ENCODE measurements at regions not wholly inside any gene's neighbourhood (a gene's known extent, or its start where the extent isn't known, plus 50 kb on each side); places are given as distances from the start of the nearest gene placed in this dataset.

DNA sequence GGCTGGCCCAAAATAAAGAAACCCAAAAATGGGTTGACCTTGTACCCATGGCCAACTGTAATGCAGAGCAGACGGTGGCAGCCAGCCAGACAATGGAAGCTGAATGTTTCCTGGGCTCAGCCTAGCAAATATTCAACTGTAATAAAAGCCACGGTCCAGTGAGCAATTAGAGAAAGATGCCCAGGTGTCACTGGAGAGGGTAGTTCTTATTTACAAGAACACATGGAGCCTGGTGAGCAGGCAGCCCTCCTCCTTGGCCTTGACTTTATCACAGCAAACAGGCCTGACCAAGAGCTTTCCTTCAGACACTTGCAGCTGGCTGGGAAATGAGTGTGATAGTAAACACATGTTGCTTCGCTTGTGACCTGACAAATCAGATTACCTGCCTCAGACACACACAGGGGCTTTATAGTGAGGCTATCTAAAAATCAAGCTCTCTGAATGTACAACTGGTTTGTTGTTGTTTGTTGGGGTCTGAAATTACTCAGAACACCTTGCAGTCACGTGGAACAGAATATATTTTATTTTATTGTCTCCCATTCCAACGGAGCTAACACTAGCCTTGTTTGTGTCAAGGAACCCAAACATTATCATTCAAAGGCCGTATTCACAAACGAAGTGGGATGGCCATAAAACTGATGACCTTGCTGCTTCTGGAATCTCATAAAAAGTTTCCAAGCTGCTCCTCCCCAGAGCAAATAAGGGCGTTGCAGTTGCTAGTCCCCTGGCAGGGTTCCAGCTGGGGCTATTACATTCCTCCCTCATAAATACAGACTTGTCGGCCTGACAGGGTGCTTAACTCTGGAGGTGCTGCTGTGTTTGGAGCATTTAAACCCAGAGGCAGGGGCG lies 161.1 kb downstream of the BBOX1 start:
- DNase-seq (ENCODE audit: low spot score): no peak
- no peaks in the 10 kb centered on the region for H3K27me3 Mint-ChIP-seq (ENCODE audit: low read depth)
- H3K4me3 Mint-ChIP-seq: no peak overlapping the region
- H3K4me1 Mint-ChIP-seq (ENCODE audit: low read depth): peaks cover 4% of the 10 kb centered on the region
- H3K27ac Mint-ChIP-seq: no peak overlapping the region
- H3K36me3 Mint-ChIP-seq (ENCODE audit: low read depth): no peaks in the 10 kb centered on the region
- H3K9me3 Mint-ChIP-seq: no peaks in the 10 kb centered on the region

DNA sequence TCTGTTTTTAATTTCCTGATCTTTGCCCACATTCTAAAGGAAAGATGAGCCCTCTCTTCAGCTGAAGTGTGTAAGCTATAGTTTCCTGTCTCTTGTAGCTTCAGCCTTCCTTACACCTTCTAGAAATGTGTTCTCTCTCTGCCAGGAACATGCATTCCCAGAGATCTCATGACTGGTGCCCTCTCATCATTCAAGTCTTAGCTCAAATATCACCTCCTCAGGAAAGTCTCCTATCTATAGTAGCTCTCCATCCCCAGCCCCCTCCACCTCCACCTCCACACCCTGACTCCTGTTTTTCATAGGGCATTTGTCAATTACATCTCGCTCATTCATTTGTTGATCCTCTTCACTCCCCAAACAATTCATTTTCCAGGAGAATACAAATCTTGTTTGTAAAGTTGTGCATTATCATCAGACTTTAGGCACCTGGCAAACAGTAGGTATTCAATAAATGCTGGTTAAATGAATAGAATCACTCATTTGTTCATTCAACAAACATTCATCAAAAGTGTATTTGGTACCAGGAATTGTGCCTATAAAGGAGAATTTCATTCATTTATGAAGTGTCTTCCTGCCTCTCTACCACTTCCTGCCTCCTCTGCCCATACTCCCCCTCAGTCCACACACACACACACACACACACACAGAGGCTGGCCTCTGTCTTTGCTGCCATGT lies 160.3 kb downstream of the BBOX1 start:
- DNase-seq (ENCODE audit: low spot score): no peak
- H3K4me1 Mint-ChIP-seq (ENCODE audit: low read depth): peaks cover 4% of the 10 kb centered on the region
- no peaks in the 10 kb centered on the region for H3K36me3 Mint-ChIP-seq (ENCODE audit: low read depth)
- no peak overlapping the region for H3K4me3 Mint-ChIP-seq
- no peak overlapping the region for H3K27ac Mint-ChIP-seq
- H3K27me3 Mint-ChIP-seq (ENCODE audit: low read depth): no peaks in the 10 kb centered on the region
- no peaks in the 10 kb centered on the region for H3K9me3 Mint-ChIP-seq

DNA sequence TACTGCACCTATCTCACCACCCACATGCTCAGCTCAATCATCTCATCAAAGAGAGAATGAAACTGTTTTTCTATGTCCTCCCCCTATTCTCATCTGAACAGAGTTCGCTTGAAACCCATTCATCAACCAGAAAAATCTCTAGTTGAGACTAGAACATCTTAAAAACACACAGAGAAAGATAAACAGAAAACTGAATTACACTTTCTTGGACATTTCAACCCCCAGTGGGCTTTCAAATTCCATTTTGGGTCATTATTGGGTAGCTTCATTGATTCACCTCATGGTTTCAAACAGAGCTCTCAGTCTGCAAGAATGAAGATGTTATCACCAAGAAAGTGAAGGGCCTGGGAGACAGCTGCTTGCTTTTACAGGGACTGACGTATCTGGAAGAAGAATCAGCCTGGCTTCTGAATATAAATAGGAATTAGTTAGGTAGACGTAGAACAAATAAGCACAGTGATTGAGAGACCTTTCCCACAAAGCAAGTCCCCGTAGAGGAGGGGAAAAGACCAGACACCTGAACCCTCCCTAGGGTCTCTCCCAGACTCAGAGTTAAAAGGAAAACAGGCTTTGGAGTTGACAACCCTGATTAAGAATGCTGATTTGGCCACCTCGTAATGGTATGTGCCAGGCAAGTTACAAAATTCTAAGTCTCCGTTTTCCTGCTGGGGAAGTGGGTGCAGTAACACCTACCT lies 155.7 kb downstream of the BBOX1 start:
- Mint-ChIP-seq H3K27me3 (ENCODE audit: low read depth) (no peaks in the 10 kb centered on the region), H3K4me3 (no peak overlapping the region), H3K4me1 (ENCODE audit: low read depth) (peaks cover 4% of the 10 kb centered on the region), H3K36me3 (ENCODE audit: low read depth) (no peaks in the 10 kb centered on the region), H3K9me3 (no peaks in the 10 kb centered on the region), H3K27ac (no peak overlapping the region)
- no peak for DNase-seq (ENCODE audit: low spot score)

DNA sequence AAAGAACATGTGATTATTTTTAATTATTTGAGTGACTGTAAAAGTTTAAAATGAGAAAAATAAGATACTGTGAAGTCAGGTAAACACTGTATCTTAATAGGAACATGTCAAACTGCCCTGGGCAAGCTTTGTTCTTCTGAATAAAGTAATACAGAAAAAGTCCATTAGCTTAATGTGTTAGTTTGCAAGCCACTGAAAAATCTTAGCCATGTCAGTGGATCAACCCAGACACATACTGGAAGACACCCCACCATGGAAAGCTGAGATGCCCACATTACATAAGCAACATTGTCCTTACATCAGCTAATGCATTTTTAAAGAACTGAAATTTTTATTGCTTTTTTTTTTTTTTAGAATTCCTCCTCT lies 155.2 kb downstream of the BBOX1 start:
- Mint-ChIP-seq H3K27ac (no peak overlapping the region), H3K9me3 (no peaks in the 10 kb centered on the region), H3K4me1 (ENCODE audit: low read depth) (no peaks in the 10 kb centered on the region), H3K4me3 (no peak overlapping the region), H3K36me3 (ENCODE audit: low read depth) (no peaks in the 10 kb centered on the region), H3K27me3 (ENCODE audit: low read depth) (peaks cover 2% of the 10 kb centered on the region)
- DNase-seq (ENCODE audit: low spot score): no peak

DNA sequence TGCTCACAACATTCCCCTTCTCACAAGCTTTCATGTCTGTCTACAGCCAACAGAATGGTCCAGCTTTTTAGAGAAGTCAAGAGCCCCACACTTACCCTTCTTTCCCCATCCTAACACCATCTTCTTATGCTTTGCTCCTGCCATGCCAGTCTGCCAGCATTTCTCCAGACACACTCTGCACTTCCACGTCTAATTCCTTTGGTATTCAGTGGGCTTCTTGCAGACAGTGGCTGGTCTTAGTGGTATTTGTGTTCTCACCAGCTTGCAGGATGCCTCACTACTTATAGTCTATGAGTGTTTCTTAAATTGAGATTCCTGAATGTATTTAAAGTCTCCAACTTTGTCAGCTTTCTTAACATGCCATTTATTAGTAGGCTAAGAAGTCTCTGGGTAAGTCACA lies 154.4 kb downstream of the BBOX1 start:
- DNase-seq (ENCODE audit: low spot score): no peak
- H3K27me3 Mint-ChIP-seq (ENCODE audit: low read depth): peaks cover 3% of the 10 kb centered on the region
- H3K9me3 Mint-ChIP-seq: no peaks in the 10 kb centered on the region
- H3K4me3 Mint-ChIP-seq: no peak overlapping the region
- H3K4me1 Mint-ChIP-seq (ENCODE audit: low read depth): no peaks in the 10 kb centered on the region
- no peak overlapping the region for H3K27ac Mint-ChIP-seq
- no peaks in the 10 kb centered on the region for H3K36me3 Mint-ChIP-seq (ENCODE audit: low read depth)

DNA sequence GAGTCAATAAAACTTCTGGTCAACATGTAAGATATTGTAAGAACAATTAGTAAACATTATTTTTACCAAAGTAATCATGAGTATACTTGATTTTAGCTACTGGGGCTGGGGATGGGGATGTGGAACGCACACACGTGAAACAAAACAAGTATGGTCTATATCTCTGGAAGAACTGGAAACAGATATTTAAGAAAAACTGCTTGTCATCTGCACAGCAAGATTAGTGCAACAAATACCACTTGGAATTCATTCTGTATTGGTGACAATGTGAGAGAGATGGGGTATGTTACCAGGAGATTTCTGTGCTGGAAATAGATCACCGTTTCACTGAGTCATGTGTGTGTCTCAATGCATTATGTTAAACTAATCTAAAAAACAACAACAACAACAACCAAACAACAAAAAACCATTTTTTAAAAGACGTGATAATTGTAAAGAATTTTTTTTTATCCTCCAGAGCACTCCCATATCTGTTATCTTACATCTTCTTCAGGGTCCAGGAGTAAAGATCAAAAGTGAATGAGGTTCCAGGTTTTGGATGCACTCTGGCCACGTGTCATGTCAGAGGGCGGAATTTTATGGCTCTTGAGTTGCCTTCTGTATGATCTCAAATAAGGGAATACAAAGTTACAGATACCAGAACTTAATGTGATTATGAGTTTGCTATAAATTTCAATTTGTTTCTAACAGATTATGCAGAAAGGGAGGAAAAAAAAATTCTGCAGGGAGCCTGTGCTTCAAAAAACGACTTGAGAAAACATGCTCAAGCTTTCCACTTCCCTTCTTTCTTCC lies 153.0 kb downstream of the BBOX1 start:
- Mint-ChIP-seq H3K36me3 (ENCODE audit: low read depth) (no peaks in the 10 kb centered on the region), H3K4me1 (ENCODE audit: low read depth) (no peaks in the 10 kb centered on the region), H3K27me3 (ENCODE audit: low read depth) (peaks cover 5% of the 10 kb centered on the region), H3K4me3 (no peak overlapping the region), H3K9me3 (no peaks in the 10 kb centered on the region), H3K27ac (no peak overlapping the region)
- no peak for DNase-seq (ENCODE audit: low spot score)

DNA sequence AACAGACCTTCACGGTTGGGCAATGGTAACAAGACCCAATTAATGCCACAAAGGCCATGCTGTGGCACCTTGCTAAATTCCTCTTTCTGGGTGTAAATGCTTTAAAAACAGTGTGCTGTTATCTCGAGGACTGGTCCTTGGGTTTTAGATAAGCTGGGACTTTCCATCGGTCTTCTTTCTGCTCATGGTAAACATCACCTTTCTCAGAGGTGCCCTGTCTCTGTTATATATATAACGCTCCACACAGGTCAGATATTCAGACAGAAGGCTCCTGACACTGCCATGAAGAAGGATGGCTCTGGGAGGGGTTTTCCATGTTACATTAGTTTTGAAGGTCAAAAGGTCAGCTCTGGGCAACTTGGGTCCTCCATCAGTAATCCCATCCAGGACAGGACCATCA lies 151.6 kb downstream of the BBOX1 start:
- DNase-seq (ENCODE audit: low spot score): no peak
- Mint-ChIP-seq H3K9me3 (no peaks in the 10 kb centered on the region), H3K4me1 (ENCODE audit: low read depth) (no peaks in the 10 kb centered on the region), H3K36me3 (ENCODE audit: low read depth) (no peaks in the 10 kb centered on the region), H3K27me3 (ENCODE audit: low read depth) (peaks cover 8% of the 10 kb centered on the region), H3K27ac (no peak overlapping the region), H3K4me3 (no peak overlapping the region)

DNA sequence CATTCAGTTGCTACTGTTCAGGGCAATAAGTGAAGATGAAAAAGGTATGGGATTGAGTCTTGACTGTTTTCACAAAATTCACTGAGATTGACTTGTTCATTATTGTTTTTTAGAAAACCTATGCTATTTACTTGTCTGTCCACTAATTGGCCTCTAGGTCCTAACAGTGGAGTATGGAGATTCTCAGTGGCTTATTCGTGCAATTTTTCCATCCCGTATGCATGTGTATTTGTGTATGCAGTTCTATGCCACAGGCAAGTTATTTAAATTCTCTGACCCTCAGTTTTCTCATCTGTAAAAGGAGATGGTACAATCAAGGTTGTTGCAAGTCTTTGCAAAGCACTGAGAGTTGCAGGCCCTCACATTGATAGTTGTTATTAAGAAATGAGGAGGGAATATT lies 151.0 kb downstream of the BBOX1 start:
- no peak overlapping the region for H3K4me3 Mint-ChIP-seq
- peaks cover 10% of the 10 kb centered on the region for H3K27me3 Mint-ChIP-seq (ENCODE audit: low read depth)
- no peak for DNase-seq (ENCODE audit: low spot score)
- H3K9me3 Mint-ChIP-seq: no peaks in the 10 kb centered on the region
- no peak overlapping the region for H3K27ac Mint-ChIP-seq
- no peaks in the 10 kb centered on the region for H3K4me1 Mint-ChIP-seq (ENCODE audit: low read depth)
- H3K36me3 Mint-ChIP-seq (ENCODE audit: low read depth): no peaks in the 10 kb centered on the region

DNA sequence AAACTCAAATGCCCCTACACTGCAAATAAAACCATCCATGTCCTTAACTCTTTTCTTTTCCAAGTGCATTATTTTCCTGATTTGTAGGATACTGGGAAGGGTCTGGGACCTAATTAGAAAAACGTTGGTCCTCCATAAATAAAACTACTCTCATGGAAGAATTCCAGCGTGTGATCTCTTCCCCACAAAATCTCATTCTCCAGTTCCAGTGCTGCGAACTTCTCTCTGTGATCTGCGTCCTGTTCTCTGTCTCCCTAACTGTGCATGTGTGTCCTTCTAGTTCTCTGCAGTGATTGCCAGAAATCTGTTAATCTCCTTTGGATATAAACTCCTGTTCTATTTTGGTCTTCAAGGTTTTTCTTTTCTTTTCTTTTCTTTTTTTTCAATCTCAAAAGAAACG lies 148.1 kb downstream of the BBOX1 start:
- Mint-ChIP-seq H3K4me3 (no peak overlapping the region), H3K4me1 (ENCODE audit: low read depth) (no peaks in the 10 kb centered on the region), H3K27ac (no peak overlapping the region), H3K36me3 (ENCODE audit: low read depth) (no peaks in the 10 kb centered on the region), H3K9me3 (no peaks in the 10 kb centered on the region), H3K27me3 (ENCODE audit: low read depth) (peaks cover 15% of the 10 kb centered on the region)
- no peak for DNase-seq (ENCODE audit: low spot score)

DNA sequence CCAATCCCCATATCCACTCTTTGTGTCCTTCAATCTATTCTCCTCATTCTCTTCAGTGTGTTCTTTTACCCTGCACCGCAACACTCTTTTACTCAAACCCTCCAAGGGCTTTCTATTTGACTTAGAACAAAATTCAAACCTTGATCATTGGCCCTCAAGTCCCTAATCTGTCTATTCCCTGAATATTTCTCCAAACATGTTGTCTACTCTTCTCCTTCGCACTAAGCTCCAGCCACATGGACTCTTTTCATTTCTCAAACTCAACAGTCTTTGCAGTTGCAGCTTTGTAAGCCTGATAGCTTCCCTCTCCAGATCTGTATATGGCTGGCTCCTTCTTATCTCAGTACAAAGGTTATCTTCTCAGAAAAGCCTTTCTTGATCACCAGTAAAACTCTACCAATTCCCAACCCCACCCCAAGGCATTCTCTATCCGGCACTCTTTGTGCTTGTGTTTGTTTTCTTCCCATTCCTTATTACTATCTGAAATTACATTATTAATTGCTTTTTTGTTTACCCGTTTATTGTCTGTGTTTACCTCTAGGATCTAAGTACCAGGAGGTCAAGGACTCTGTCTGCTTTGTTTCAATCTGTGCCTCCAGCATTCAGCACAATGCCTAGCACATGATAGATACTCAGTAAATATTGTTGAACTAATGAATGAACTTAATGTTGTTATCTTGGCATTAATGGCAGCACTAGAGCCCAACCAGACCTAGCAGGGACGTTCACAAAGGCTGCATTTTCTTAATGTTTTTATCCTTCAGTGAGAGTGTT lies 147.4 kb downstream of the BBOX1 start:
- no peaks in the 10 kb centered on the region for H3K9me3 Mint-ChIP-seq
- H3K27ac Mint-ChIP-seq: no peak overlapping the region
- no peak overlapping the region for H3K4me3 Mint-ChIP-seq
- H3K36me3 Mint-ChIP-seq (ENCODE audit: low read depth): no peaks in the 10 kb centered on the region
- no peaks in the 10 kb centered on the region for H3K4me1 Mint-ChIP-seq (ENCODE audit: low read depth)
- H3K27me3 Mint-ChIP-seq (ENCODE audit: low read depth): peaks cover 15% of the 10 kb centered on the region
- no peak for DNase-seq (ENCODE audit: low spot score)

DNA sequence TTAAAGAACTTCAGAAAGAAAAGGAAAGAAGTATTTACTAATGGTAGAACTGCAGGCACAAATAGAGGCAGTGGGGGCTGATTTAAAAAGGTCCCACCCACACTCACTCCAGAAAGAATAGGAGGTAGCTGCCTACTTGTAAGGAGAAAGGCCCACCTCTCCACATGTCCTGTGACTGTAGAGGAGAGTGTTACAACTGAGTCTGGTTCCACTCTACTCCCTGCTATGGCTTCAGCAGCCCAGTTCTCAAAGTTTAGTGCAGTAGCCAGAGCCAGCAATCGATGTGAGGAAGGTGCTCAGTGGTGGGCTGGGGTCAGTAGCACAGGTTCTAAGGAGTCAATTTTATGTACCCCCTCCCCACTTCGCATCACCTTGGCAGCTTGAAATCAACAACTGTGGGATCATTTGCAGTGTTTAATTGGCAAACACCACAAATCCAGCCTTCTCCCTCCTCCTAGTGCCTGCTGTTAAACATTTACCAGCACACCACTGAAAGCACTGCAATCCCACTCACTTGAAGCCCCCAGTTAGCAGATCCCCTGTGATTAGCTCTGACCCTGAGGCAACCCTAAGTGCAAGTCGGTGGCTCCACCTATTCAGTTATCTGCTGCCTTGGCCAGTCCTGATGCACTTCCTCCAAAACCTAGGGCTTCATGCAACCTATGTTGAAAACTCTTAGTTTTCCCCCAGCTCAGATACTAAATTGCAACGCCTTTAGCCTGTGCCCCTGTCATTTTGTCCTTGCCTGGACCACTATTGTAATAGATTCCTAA lies 146.6 kb downstream of the BBOX1 start:
- no peaks in the 10 kb centered on the region for H3K4me1 Mint-ChIP-seq (ENCODE audit: low read depth)
- DNase-seq (ENCODE audit: low spot score): no peak
- H3K36me3 Mint-ChIP-seq (ENCODE audit: low read depth): no peaks in the 10 kb centered on the region
- H3K4me3 Mint-ChIP-seq: no peak overlapping the region
- H3K27me3 Mint-ChIP-seq (ENCODE audit: low read depth): peaks cover 15% of the 10 kb centered on the region
- H3K27ac Mint-ChIP-seq: no peak overlapping the region
- H3K9me3 Mint-ChIP-seq: no peaks in the 10 kb centered on the region

DNA sequence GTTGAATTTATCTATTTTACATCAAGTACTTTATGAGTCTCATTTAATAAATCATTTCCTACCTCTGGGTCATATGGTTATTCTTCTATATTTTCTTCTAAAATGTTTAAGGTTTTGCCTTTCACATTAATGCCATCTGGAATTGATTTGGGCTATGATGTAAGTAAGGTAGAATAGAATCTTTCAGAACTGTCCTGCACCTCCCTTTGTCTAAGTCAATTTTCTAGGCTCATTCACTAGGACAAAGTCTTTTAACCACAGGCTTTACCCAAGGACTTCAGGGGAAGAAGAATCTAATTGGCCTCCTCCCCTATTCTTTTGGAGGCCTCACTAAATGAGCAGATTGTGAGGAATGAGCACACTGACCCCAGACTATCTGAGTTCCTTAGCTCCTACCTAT lies 146.0 kb downstream of the BBOX1 start:
- H3K4me1 Mint-ChIP-seq (ENCODE audit: low read depth): no peaks in the 10 kb centered on the region
- no peak overlapping the region for H3K27ac Mint-ChIP-seq
- DNase-seq (ENCODE audit: low spot score): no peak
- no peaks in the 10 kb centered on the region for H3K9me3 Mint-ChIP-seq
- no peaks in the 10 kb centered on the region for H3K36me3 Mint-ChIP-seq (ENCODE audit: low read depth)
- no peak overlapping the region for H3K4me3 Mint-ChIP-seq
- peaks cover 15% of the 10 kb centered on the region for H3K27me3 Mint-ChIP-seq (ENCODE audit: low read depth)

Data from T-helper 2 cell treated with Interferon-gamma antibody and Interleukin-4, amounts not matched to agents 5 μg/mL and 100 μg/mL, for 36 hours (primary cell).